Esophagus muscularis mucosa (tissue), 3 donors: ENCODE measurements at regions not wholly inside any gene's neighbourhood (a gene's known extent, or its start where the extent isn't known, plus 50 kb on each side); places are given as distances from the start of the nearest gene placed in this dataset.

Experiments used
- POLR2A ChIP-seq: fragments of 450-650 bp; IDR thresholded peaks from one replicate; pipeline ENCODE4 v1.6.1; 2017; ENCODE audit warnings: antibody characterized with exemption, moderate library complexity, mild to moderate bottlenecking, low read depth
- TF ChIP-seq, protein P1 (sequence below), 3 experiments: fragments of 200-600 bp in 2 of 3; fragments of 450-650 bp in 1 of 3; sonication (generic) in 2 of 3; IDR thresholded peaks; one replicate each; pipeline ENCODE4 v1.5.1; 2017 to 2019; ENCODE audit warnings: antibody characterized with exemption in 3 of 3, mild to moderate bottlenecking in 2 of 3, moderate library complexity in 1 of 3

DNA sequence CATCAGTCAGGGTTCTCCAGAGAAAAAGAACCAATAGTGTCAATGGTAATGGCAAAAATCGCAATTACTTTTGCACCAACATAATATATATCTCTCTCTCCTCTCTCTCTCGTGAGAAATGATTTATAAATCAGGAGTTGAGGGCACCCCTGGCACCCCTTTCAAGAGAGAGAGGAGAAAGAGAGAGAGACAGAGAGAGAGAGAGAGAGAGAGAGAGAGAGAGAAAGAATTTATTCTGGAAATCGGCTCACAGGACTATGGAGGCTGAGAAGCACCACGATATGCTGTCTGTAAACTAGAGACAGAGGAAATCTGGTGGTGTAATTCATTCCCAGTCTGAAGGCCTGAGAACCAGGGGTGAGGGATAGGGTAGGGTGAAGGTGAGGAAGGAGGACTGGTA lies 201.9 kb upstream of the MAP3K7 start:
- TF ChIP-seq, protein P1, sequence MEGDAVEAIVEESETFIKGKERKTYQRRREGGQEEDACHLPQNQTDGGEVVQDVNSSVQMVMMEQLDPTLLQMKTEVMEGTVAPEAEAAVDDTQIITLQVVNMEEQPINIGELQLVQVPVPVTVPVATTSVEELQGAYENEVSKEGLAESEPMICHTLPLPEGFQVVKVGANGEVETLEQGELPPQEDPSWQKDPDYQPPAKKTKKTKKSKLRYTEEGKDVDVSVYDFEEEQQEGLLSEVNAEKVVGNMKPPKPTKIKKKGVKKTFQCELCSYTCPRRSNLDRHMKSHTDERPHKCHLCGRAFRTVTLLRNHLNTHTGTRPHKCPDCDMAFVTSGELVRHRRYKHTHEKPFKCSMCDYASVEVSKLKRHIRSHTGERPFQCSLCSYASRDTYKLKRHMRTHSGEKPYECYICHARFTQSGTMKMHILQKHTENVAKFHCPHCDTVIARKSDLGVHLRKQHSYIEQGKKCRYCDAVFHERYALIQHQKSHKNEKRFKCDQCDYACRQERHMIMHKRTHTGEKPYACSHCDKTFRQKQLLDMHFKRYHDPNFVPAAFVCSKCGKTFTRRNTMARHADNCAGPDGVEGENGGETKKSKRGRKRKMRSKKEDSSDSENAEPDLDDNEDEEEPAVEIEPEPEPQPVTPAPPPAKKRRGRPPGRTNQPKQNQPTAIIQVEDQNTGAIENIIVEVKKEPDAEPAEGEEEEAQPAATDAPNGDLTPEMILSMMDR (IDR thresholded peaks at IDR 0.05): no peak
- no peak for TF ChIP-seq POLR2A
